DOHH2 (cell line): ENCODE measurements at regions not wholly inside any gene's neighbourhood (a gene's known extent, or its start where the extent isn't known, plus 50 kb on each side); places are given as distances from the start of the nearest gene placed in this dataset.

Experiments used
- H3F3A ChIP-seq: fragments of 200-600 bp; sonication (generic), shearing (Covaris generic); 2 replicates; pipeline ENCODE4 v1.6.0; 2016; ENCODE audit warnings: antibody characterized with exemption, mild to moderate bottlenecking; ENCODE audit not compliant: control insufficient read depth, insufficient read depth
- H3K27ac ChIP-seq: fragments of 200-600 bp; sonication (generic); 2 replicates; pipeline ENCODE4 v1.5.1; 2014; ENCODE audit warnings: low read depth, mild to moderate bottlenecking, low read length, moderate library complexity
- H3K27me3 ChIP-seq: fragments of 200-600 bp; sonication (generic); 2 replicates; pipeline ENCODE4 v1.6.1; 2014; ENCODE audit warnings: mild to moderate bottlenecking, low read length, mixed read lengths; ENCODE audit not compliant: control insufficient read depth
- H3K36me3 ChIP-seq: fragments of 200-600 bp; sonication (generic); 2 replicates; pipeline ENCODE4 v1.6.1; 2014; ENCODE audit warnings: mild to moderate bottlenecking, low read length, moderate library complexity, mixed read lengths; ENCODE audit not compliant: control insufficient read depth
- H3K4me1 ChIP-seq: fragments of 200-600 bp; sonication (generic); 2 replicates; pipeline ENCODE4 v1.6.1; 2014; ENCODE audit warnings: mild to moderate bottlenecking, low read length, mixed read lengths; ENCODE audit not compliant: control insufficient read depth
- H3K4me2 ChIP-seq: fragments of 200-600 bp; sonication (generic); 2 replicates; pipeline ENCODE4 v1.6.0; 2014; ENCODE audit warnings: mild to moderate bottlenecking, low read length, moderate library complexity
- H3K4me3 ChIP-seq: fragments of 200-600 bp; sonication (generic); 2 replicates; pipeline ENCODE4 v1.5.1; 2014; ENCODE audit warnings: mild to moderate bottlenecking, low read length, mixed read lengths
- H3K79me2 ChIP-seq: fragments of 200-600 bp; sonication (generic); 2 replicates; pipeline ENCODE4 v1.6.1; 2014; ENCODE audit warnings: mild to moderate bottlenecking, low read length, mixed read lengths; ENCODE audit not compliant: control insufficient read depth
- H3K9me2 ChIP-seq: fragments of 200-600 bp; sonication (generic); replicated peaks from 2 replicates; pipeline ENCODE4 v1.6.1; 2014; ENCODE audit warnings: mild to moderate bottlenecking, low read length, mixed read lengths; ENCODE audit not compliant: control insufficient read depth
- H3K9me3 ChIP-seq: fragments of 200-600 bp; sonication (generic); 2 replicates; pipeline ENCODE4 v1.6.1; 2014; ENCODE audit warnings: antibody characterized with exemption, low read length, mixed read lengths; ENCODE audit not compliant: control insufficient read depth, insufficient read depth
- H4K20me1 ChIP-seq: fragments of 200-600 bp; sonication (generic); 2 replicates; pipeline ENCODE4 v1.6.0; 2014; ENCODE audit warnings: low read depth, mild to moderate bottlenecking, antibody characterized with exemption, low read length, moderate library complexity; ENCODE audit not compliant: control insufficient read depth, insufficient read depth
- CTCF ChIP-seq: fragments of 200-600 bp; sonication (generic); IDR thresholded peaks from one replicate; pipeline ENCODE4 v1.5.1; 2014; ENCODE audit warnings: antibody characterized with exemption, mild to moderate bottlenecking, low read depth, low read length; ENCODE audit not compliant: poor library complexity, severe bottlenecking
- EZH2phosphoT487 ChIP-seq: fragments of 200-600 bp; sonication (generic); IDR thresholded peaks from 2 replicates; pipeline ENCODE4 v1.6.1; 2017; ENCODE audit warnings: borderline replicate concordance, mild to moderate bottlenecking, antibody characterized with exemption, low read length, moderate library complexity, mixed read lengths

GRCh38 chr16:87045466-87046216 lies 271.6 kb downstream of the C16orf95 start:
- Histone ChIP-seq H3K4me1 (no peaks in the 10 kb centered on the region), H3K4me3 (no peak overlapping the region), H3K27me3 (no peaks in the 10 kb centered on the region; the same call in 1 of the 2 replicates), H3K79me2 (no peaks in the 10 kb centered on the region), H3K36me3 (no peaks in the 10 kb centered on the region), H3K9me3 (no peaks in the 10 kb centered on the region), H3K27ac (no peak overlapping the region), H3K9me2 (no peaks in the 10 kb centered on the region), H4K20me1 (no peaks in the 10 kb centered on the region), H3F3A (no peaks in the 10 kb centered on the region), H3K4me2 (no peak overlapping the region)
- TF ChIP-seq EZH2phosphoT487 (no peak), CTCF (no peak)

GRCh38 chr16:87046235-87046634 lies 271.0 kb downstream of the C16orf95 start:
- no peaks in the 10 kb centered on the region for H4K20me1 ChIP-seq

GRCh38 chr16:87047221-87048037 lies 269.8 kb downstream of the C16orf95 start:
- Histone ChIP-seq H3K9me3 (no peaks in the 10 kb centered on the region), H3K4me3 (no peak overlapping the region), H3K27ac (no peak overlapping the region)

More at GRCh38 chr16:87046235-87046634, 271.0 kb downstream of the C16orf95 start:
- no peak overlapping the region for H3K4me3 ChIP-seq
- no peak overlapping the region for H3K4me2 ChIP-seq
- no peak overlapping the region for H3K27ac ChIP-seq
- H3K79me2 ChIP-seq: no peaks in the 10 kb centered on the region
- H3K36me3 ChIP-seq: no peaks in the 10 kb centered on the region
- H3F3A ChIP-seq: no peaks in the 10 kb centered on the region
- no peaks in the 10 kb centered on the region for H3K9me3 ChIP-seq
- TF ChIP-seq EZH2phosphoT487 (no peak), CTCF (no peak)
- H3K9me2 ChIP-seq: no peaks in the 10 kb centered on the region
- H3K4me1 ChIP-seq: no peaks in the 10 kb centered on the region
- H3K27me3 ChIP-seq: no peaks in the 10 kb centered on the region; the same call in 1 of the 2 replicates

More at GRCh38 chr16:87047221-87048037, 269.8 kb downstream of the C16orf95 start:
- H3F3A ChIP-seq: no peaks in the 10 kb centered on the region
- H4K20me1 ChIP-seq: no peaks in the 10 kb centered on the region
- H3K4me2 ChIP-seq: no peak overlapping the region
- no peaks in the 10 kb centered on the region for H3K36me3 ChIP-seq
- no peaks in the 10 kb centered on the region; the same call in 1 of the 2 replicates for H3K27me3 ChIP-seq
- TF ChIP-seq EZH2phosphoT487: no peak
- H3K4me1 ChIP-seq: no peaks in the 10 kb centered on the region
- no peaks in the 10 kb centered on the region for H3K9me2 ChIP-seq
- H3K79me2 ChIP-seq: no peaks in the 10 kb centered on the region
